Lower leg skin (tissue), 3 donors: ENCODE measurements at regions not wholly inside any gene's neighbourhood (a gene's known extent, or its start where the extent isn't known, plus 50 kb on each side); places are given as distances from the start of the nearest gene placed in this dataset.

Source experiments
- POLR2A ChIP-seq, 2 donors: fragments of 450-650 bp; IDR thresholded peaks; one replicate each; pipeline ENCODE4 v1.6.1; 2016 to 2017; ENCODE audit warnings: antibody characterized with exemption in 2 of 2, mild to moderate bottlenecking in 1 of 2, moderate library complexity in 1 of 2
- TF ChIP-seq, protein P1 (sequence below), 3 donors: fragments of 450-650 bp; IDR thresholded peaks; one replicate each; pipeline ENCODE4 v1.5.1; 2016; ENCODE audit warnings: antibody characterized with exemption in 3 of 3, mild to moderate bottlenecking in 3 of 3, moderate library complexity in 2 of 3

DNA sequence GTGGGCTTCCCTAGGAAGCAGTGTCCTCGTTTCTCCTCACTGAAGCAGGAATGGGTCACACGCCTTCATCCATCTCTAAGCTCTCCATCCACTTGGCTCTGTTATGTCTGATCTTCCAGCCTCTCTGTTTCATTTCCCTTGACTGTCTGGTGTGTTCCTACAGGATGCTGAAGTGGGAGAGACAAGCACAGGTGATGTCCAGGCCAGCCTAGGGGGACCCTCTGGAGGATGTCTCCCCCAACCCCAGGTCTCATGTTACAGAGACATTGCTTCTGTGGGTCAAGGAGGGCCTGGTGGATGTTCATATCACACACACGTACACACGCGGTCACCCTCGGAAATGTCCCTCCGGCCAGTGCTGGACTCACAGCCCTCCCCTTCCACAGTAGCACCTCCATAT, 229.9 kb downstream of the CDC5L start:
- TF ChIP-seq, protein P1, sequence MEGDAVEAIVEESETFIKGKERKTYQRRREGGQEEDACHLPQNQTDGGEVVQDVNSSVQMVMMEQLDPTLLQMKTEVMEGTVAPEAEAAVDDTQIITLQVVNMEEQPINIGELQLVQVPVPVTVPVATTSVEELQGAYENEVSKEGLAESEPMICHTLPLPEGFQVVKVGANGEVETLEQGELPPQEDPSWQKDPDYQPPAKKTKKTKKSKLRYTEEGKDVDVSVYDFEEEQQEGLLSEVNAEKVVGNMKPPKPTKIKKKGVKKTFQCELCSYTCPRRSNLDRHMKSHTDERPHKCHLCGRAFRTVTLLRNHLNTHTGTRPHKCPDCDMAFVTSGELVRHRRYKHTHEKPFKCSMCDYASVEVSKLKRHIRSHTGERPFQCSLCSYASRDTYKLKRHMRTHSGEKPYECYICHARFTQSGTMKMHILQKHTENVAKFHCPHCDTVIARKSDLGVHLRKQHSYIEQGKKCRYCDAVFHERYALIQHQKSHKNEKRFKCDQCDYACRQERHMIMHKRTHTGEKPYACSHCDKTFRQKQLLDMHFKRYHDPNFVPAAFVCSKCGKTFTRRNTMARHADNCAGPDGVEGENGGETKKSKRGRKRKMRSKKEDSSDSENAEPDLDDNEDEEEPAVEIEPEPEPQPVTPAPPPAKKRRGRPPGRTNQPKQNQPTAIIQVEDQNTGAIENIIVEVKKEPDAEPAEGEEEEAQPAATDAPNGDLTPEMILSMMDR (IDR thresholded peaks at IDR 0.05) = no peak
- TF ChIP-seq POLR2A (IDR thresholded peaks at IDR 0.05) = no peak
